GM21529 (cell line): ENCODE measurements at regions not wholly inside any gene's neighbourhood (a gene's known extent, or its start where the extent isn't known, plus 50 kb on each side); places are given as distances from the start of the nearest gene placed in this dataset.
"Not testable (repeated sequence)": the region's sequence is repeated elsewhere in the genome, so short reads cannot be mapped to it uniquely, and the experiment has no call there.

Experiments
- ATAC-seq: cut with Tn5 transposase; IDR thresholded peaks from one replicate; pipeline ENCODE4 v1.9.1; 2021; ENCODE audit not compliant: unreplicated experiment

- no peak for ATAC-seq
Measured at GRCh38 chr12:116427200-116427930, 131.8 kb upstream of the MAP1LC3B2 start.

- ATAC-seq, result no peak
Measured at GRCh38 chr12:116429826-116430360, 129.3 kb upstream of the MAP1LC3B2 start.

- no peak for ATAC-seq
Measured at GRCh38 chr12:116430911-116431565, 128.1 kb upstream of the MAP1LC3B2 start.

DNA sequence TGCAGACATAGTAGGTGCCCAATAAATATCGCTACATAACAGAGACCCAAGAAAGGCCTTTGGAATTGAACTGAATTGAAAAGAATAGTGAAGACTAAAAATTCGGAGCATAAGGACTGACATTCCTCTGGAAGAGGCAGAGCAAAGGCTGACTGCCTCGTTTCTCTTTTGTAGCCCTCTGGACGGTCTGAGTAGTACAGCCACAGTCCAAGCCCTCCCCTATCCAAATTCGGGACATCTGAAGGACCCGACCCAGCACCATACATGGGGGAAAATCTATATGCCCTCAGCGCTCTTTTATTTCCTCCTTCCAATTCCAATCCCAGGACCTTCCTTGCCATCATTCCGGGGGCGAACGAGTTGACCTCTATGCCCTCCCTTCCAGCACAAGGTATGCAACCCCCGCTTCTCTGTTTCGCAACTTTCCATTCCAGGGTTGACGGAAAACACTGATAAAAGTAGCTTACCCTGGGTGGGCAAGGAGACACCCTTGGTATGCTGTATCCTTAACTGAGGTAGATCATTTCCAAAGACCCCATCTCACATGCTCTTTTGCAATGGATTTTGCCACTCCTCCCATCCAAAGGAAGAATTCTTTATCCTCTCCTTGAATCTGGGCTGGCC is 127.4 kb upstream of the MAP1LC3B2 start:
- ATAC-seq, result no peak

DNA sequence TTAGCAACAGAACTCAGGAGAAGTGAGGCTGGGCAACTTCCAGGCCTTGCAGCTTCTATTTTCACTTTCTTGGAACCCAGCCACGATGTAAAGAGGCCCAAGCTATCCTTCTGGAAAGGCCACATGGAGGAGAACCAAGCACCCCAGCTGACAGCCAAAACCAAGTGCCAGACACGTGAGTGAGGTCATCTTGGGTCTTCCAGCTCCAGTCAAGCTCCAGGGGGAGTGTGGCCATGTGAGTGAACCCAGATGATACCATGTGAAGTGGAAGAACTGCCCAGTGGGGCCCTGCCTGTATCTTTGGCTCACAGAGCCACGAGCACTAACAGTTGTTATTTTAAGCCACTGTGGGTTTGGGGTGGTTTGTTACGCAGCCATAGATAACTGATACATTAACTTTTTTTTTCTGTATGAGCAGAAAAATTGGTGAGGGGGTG is 126.8 kb upstream of the MAP1LC3B2 start:
- ATAC-seq, result no peak

DNA sequence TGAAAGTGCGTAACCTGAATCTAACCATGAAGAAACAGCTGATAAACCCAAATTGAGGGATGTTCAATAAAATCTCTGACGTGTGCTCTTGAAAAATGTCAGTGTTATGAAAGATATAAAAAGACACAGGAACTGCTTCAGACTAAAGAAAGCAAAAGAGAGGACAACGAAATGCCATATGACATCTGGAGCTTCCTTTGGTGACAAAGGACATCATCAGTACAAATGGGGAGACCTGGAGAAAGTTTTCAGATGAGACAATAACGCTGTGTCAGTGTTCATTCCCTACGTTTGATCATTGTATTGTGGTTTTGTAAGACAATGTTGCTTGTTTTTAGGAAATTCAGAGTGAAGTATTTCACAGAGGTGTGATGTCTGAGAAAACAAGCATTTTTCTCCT is 125.9 kb upstream of the MAP1LC3B2 start:
- ATAC-seq, result no peak

DNA sequence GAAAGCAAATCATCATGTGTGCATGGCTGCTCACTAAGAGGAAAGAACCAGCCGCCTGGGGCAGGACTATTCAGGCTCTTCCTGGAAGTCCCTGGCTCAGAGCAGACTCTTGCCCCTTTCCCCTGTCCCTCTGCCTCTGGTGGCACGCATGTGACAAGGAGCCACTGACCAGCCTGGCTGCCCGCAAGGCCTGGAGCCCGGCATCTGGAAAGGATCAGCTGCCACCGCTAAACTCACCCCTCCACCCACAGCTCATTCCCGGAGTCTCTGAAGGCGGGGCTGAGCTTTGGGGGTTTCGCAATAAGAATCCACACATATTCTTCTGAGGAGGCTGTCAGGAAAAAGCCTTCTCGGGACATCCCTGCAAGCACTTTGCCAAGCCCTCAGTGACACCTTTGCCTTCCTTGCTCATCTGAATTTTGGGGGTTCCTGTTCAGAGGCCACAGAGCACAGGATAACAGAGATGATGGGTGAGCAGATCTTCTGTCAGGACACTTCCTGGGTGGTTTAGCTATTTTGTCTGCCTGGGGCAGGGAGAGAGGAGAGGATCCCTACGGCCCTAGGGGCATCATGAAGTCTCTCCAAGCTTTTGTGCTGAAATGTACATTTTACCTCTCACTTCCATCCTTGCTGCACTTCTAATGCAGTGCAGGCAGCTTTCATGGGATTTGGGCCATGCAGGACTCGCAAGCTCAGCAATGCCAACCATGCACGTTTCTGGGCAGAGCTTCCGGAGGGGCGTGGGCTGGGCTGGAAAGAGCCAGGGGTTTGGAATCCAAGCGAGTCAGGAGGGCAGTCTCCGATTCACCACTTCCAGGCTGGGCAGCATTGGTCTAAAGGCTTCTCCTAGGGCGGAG is 124.8 kb upstream of the MAP1LC3B2 start:
- ATAC-seq, result no peak

DNA sequence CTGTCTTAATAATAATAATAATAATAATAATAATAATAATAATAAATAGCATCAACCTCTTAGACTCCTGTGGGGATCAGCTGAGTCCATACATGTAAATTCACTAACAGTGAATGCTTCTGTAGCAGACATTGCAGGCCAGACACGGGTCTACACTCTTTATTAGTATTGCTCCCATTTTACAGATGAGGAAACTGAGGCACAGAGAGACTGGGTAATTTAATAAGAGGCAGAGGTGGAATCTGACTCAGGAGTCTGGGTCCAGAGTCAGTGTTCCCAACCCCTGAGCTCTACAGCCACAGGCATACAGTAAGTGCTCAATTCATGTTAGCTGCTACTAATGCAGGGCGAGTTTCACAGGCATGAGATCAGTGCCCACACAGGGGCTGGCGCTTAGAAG is 123.2 kb upstream of the MAP1LC3B2 start:
- ATAC-seq, result no peak

GRCh38 chr12:116436561-116437249 is 122.5 kb upstream of the MAP1LC3B2 start:
- no peak for ATAC-seq

- ATAC-seq, result no peak
Measured at GRCh38 chr12:116441292-116441691, 117.9 kb upstream of the MAP1LC3B2 start.

DNA sequence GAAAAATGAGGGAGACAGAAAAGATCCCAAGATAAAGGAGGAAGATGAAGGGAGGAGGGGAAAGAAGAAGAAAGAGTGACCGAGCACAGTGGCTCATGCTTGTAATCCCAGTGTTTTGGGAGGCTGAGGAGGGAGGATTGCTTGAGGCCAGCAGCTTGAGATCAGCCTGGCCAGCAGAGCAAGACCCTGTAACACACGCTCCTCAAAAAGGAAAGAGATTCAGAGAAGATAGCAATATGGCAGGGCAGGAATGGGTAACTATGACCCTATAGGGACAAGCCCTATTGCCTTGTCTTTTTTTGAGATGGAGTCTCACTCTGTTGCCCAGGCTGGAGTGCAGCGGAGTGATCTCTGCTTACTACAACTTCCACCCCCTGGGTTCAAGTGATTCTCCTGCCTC is 116.9 kb upstream of the MAP1LC3B2 start:
- no peak for ATAC-seq

- no peak for ATAC-seq
Measured at GRCh38 chr12:116442946-116443345, 116.2 kb upstream of the MAP1LC3B2 start.

DNA sequence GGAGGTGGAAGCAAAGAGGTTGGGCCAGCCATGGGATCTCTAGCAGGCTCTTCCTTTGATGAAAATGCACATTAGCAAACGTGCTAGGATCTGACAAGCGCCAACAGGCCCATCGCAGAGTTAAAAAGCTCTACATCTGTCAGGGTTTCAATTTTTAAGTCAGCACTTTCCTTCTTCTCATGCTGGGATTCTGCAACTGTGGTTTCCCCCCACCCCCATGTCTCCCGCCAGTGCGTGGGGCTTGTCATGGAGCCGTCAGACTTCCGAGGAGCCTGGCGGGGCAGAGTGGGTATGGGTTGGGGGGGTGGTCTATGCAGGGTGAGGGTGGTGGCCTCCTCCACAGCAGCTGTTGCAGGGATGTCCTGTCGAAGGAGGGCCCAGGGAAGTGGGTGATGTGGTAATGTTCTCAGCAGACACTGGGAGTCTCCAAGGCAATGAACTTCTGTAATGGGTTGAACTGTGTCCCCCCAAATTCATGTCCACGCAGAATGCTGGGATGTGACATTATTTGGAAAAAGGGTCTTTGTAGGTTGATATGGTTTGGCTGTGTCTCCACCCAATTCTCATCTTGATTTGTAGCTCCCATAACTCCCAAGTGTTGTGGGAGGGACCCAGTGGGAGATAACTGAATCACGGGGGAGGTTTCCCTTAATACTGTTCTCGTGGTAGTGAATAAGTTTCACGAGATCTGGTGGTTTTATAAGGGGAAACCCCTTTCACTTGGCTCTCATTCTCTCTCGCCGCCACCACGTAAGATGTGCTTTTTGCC is 115.2 kb upstream of the MAP1LC3B2 start:
- no peak for ATAC-seq

DNA sequence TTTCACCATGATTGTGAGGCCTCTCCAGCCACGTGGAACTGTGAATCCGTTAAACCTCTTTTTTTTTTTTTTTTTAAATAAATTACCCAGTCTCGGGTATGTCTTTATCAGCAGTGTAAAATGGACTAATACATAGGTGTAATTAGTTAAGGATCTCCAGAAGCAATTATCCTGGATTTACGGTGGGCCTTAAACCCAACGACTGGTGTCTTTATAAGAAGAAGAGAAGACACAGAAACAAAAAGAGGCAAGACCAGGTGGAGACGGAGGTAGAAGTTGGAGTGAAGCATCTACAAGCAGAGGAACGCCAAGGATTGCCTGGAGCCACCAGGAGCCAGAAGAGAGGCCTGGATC is 114.6 kb upstream of the MAP1LC3B2 start:
- ATAC-seq, result no peak

DNA sequence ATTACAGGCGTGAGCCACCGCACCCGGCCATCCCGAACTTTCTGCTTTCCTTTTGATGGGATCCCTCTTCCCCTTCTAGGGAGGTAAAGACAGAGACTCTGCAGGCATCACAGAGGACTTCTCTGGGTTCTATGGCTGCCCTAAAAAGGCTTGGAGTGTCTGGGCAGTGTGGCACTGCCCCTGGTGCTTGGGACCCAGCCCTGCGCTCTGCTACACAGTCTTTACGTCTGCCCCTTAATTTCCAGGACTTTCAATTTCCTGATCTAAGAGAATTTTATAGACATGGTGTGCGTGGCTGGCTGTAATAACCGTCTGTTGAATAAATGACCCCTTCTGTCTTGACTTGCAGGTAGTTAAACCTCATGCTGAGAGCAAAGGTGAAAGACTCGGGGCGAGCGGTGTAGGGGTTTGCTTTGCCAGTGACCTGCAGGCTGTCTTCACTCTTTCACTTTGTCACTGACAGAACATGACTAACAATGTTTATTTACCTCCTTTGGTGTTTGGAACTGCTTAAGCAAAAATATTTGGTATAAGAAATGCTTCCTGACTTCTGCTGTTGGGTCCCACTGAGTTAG is 110.9 kb upstream of the MAP1LC3B2 start:
- no peak for ATAC-seq

- no peak for ATAC-seq
Measured at GRCh38 chr12:116450406-116450910, 108.7 kb upstream of the MAP1LC3B2 start.

GRCh38 chr12:116452975-116453374 is 106.2 kb upstream of the MAP1LC3B2 start:
- not testable (repeated sequence) for ATAC-seq

DNA sequence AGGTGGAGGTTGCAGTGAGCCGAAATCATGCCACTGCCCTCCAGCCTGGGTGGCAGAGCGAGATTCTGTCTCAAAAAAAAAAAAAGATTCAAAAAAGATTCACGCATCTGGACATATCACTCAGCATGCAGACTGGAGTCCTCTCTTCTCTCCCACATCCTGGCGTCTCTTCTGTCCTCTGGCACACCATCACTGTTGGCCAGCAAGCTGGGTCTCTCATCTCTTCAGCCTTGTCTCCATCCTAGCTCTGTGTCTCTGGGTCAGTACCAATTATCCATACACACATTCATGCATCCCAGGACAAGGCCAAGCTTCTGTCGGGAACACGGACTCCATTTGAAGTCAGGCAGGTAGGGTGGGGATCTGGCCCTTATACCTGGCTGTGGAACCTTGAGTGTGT is 105.5 kb upstream of the MAP1LC3B2 start:
- no peak for ATAC-seq

GRCh38 chr12:116454076-116454475 is 105.1 kb upstream of the MAP1LC3B2 start:
- no peak for ATAC-seq
